RWPE1 (cell line): ENCODE measurements at regions not wholly inside any gene's neighbourhood (a gene's known extent, or its start where the extent isn't known, plus 50 kb on each side); places are given as distances from the start of the nearest gene placed in this dataset.

Source experiments
- CTCF ChIA-PET: fragments of 350-600 bp; sonication (Branson Sonifier 250); formaldehyde crosslinking; extraction: SDS; loops from one replicate; lab custom pipeline; 2021; lab: Yijun Ruan, JAX
- POLR2A ChIA-PET: fragments of 400-600 bp; formaldehyde crosslinking; extraction: SDS; loops from one replicate; lab custom pipeline; 2020; ENCODE audit warnings: antibody characterized with exemption; ENCODE audit not compliant: low non-redundant PET; lab: Yijun Ruan, JAX
- DNase-seq: peaks from one replicate; pipeline ENCODE4 v3.0.0; 2012; ENCODE audit warnings: low spot score
- H3K27ac ChIP-seq: fragments of 450-650 bp; 2 replicates; pipeline ENCODE4 v1.5.1; 2017
- CTCF ChIP-seq: fragments of 450-650 bp; conservative IDR thresholded peaks from 2 replicates; pipeline ENCODE4 v1.5.1; 2017; ENCODE audit warnings: low read depth, mild to moderate bottlenecking

GRCh38 chr6:11442495-11442894, 95.1 kb upstream of the TMEM170B start:
- TF ChIP-seq CTCF = no peak
- POLR2A ChIA-PET = no interaction called here
- DNase-seq = no peak
- no peak overlapping the region for H3K27ac ChIP-seq
- CTCF ChIA-PET = no interaction called here

GRCh38 chr6:11439876-11440275, 97.7 kb upstream of the TMEM170B start:
- TF ChIP-seq CTCF = no peak
- no peak for DNase-seq
- ChIA-PET CTCF (no interaction called here), POLR2A (no interaction called here)
- H3K27ac ChIP-seq = no peak overlapping the region

GRCh38 chr6:11439017-11439420, 98.5 kb upstream of the TMEM170B start:
- DNase-seq = no peak
- no peak for TF ChIP-seq CTCF
- CTCF ChIA-PET = no interaction called here
- POLR2A ChIA-PET = no interaction called here
- no peak overlapping the region for H3K27ac ChIP-seq

GRCh38 chr6:11437824-11438459, 99.6 kb upstream of the TMEM170B start:
- CTCF ChIA-PET = no interaction called here
- TF ChIP-seq CTCF = no peak
- no peak for DNase-seq
- H3K27ac ChIP-seq = no peak overlapping the region
- POLR2A ChIA-PET = no interaction called here

GRCh38 chr6:11436508-11437096, 100.9 kb upstream of the TMEM170B start:
- H3K27ac ChIP-seq = no peak overlapping the region
- ChIA-PET POLR2A (no interaction called here), CTCF (interaction anchor here (0.5 kb wide), 1 partner anchor 265 kb away, joined by 3 read pairs; no protein-coding TSS in a partner anchor)
- TF ChIP-seq CTCF = no peak
- DNase-seq = no peak

GRCh38 chr6:11434565-11435326, 102.8 kb upstream of the TMEM170B start:
- ChIA-PET CTCF (no interaction called here), POLR2A (no interaction called here)
- H3K27ac ChIP-seq = no peak overlapping the region
- no peak for TF ChIP-seq CTCF
- peak; percentile 30 for DNase-seq
